ENCODE measurements at regions not wholly inside any gene's neighbourhood (a gene's known extent, or its start where the extent isn't known, plus 50 kb on each side); places are given as distances from the start of the nearest gene placed in this dataset.

GRCh38 chrX:9317176-9317575 is 147.7 kb upstream of the TBL1X start:
- DNase-seq (ENCODE audit: low spot score): no peak

- no peak for DNase-seq (ENCODE audit: low spot score)
Observed at GRCh38 chrX:9318213-9318612, 146.6 kb upstream of the TBL1X start.

GRCh38 chrX:9318766-9319165 is 146.1 kb upstream of the TBL1X start:
- DNase-seq (ENCODE audit: low spot score): no peak

- DNase-seq (ENCODE audit: low spot score): no peak
Observed at GRCh38 chrX:9320940-9321339, 143.9 kb upstream of the TBL1X start.

GRCh38 chrX:9324676-9325075 is 140.2 kb upstream of the TBL1X start:
- no peak for DNase-seq (ENCODE audit: low spot score)

- DNase-seq (ENCODE audit: low spot score): no peak
Observed at GRCh38 chrX:9326369-9326768, 138.5 kb upstream of the TBL1X start.

- DNase-seq (ENCODE audit: low spot score): no peak
Observed at GRCh38 chrX:9327086-9327746, 137.6 kb upstream of the TBL1X start.

- DNase-seq (ENCODE audit: low spot score): no peak
Observed at GRCh38 chrX:9327747-9328145, 137.1 kb upstream of the TBL1X start.

GRCh38 chrX:9329056-9329455 is 135.8 kb upstream of the TBL1X start:
- no peak for DNase-seq (ENCODE audit: low spot score)

- DNase-seq (ENCODE audit: low spot score): no peak
Observed at GRCh38 chrX:9330249-9330982, 134.4 kb upstream of the TBL1X start.

GRCh38 chrX:9333873-9334560 is 130.8 kb upstream of the TBL1X start:
- no peak for DNase-seq (ENCODE audit: low spot score)

GRCh38 chrX:9335251-9335650 is 129.6 kb upstream of the TBL1X start:
- no peak for DNase-seq (ENCODE audit: low spot score)

GRCh38 chrX:9336456-9336855 is 128.4 kb upstream of the TBL1X start:
- no peak for DNase-seq (ENCODE audit: low spot score)

GRCh38 chrX:9337046-9337445 is 127.8 kb upstream of the TBL1X start:
- peak; percentile 71 for DNase-seq (ENCODE audit: low spot score)

- DNase-seq (ENCODE audit: low spot score): no peak
Observed at GRCh38 chrX:9338986-9339385, 125.9 kb upstream of the TBL1X start.

- DNase-seq (ENCODE audit: low spot score): peak; percentile 79
Observed at GRCh38 chrX:9339603-9340491, 125.0 kb upstream of the TBL1X start.

- peak; percentile 63 for DNase-seq (ENCODE audit: low spot score)
Observed at GRCh38 chrX:9340598-9341290, 124.1 kb upstream of the TBL1X start.

- DNase-seq (ENCODE audit: low spot score): peak; percentile 66
Observed at GRCh38 chrX:9341291-9342201, 123.3 kb upstream of the TBL1X start.

GRCh38 chrX:9342561-9343051 is 122.3 kb upstream of the TBL1X start:
- DNase-seq (ENCODE audit: low spot score): peak; percentile 84

- no peak for DNase-seq (ENCODE audit: low spot score)
Observed at GRCh38 chrX:9343971-9344370, 120.9 kb upstream of the TBL1X start.

Data from left forelimb (tissue), 1 donor.